SU-DHL-6 (cell line): ENCODE measurements at regions not wholly inside any gene's neighbourhood (a gene's known extent, or its start where the extent isn't known, plus 50 kb on each side); places are given as distances from the start of the nearest gene placed in this dataset.

ENCODE experiments used
- H2AFZ ChIP-seq: fragments of 200-600 bp; sonication (generic); 2 replicates; pipeline ENCODE4 v1.6.1; 2014; ENCODE audit warnings: low read depth, mild to moderate bottlenecking, moderate library complexity, mixed read lengths, antibody characterized with exemption, low read length; ENCODE audit not compliant: severe bottlenecking
- H3F3A ChIP-seq: fragments of 200-600 bp; shearing (Covaris generic); 2 replicates; pipeline ENCODE4 v1.6.0; 2016; ENCODE audit warnings: antibody characterized with exemption, mild to moderate bottlenecking; ENCODE audit not compliant: insufficient read depth
- H3K27ac ChIP-seq: fragments of 200-600 bp; sonication (generic); 2 replicates; pipeline ENCODE4 v1.5.1; 2016; ENCODE audit warnings: low read depth, mild to moderate bottlenecking, low read length, moderate library complexity, mixed read lengths
- H3K27me3 ChIP-seq: fragments of 200-600 bp; sonication (generic), shearing (Covaris generic); 2 replicates; pipeline ENCODE4 v1.6.0; 2014; ENCODE audit warnings: mild to moderate bottlenecking, low read length
- H3K36me3 ChIP-seq: fragments of 200-600 bp; sonication (generic); 2 replicates; pipeline ENCODE4 v1.6.1; 2014; ENCODE audit warnings: mild to moderate bottlenecking, low read length, mixed read lengths
- H3K4me2 ChIP-seq: fragments of 300-600, 200-600 bp; shearing (Covaris generic), sonication (generic); 2 replicates; pipeline ENCODE4 v1.6.0; 2014; ENCODE audit warnings: low read length, low read depth, mild to moderate bottlenecking; ENCODE audit not compliant: poor library complexity, severe bottlenecking
- H3K4me3 ChIP-seq: fragments of 200-600 bp; sonication (generic); 2 replicates; pipeline ENCODE4 v1.5.1; 2014; ENCODE audit warnings: antibody characterized with exemption, low read length, mild to moderate bottlenecking, mixed read lengths; ENCODE audit not compliant: insufficient read depth, poor library complexity, severe bottlenecking
- H3K79me2 ChIP-seq: fragments of 200-600 bp; sonication (generic); 2 replicates; pipeline ENCODE4 v1.6.1; 2014; ENCODE audit warnings: mild to moderate bottlenecking, low read length, moderate library complexity; ENCODE audit not compliant: insufficient read depth
- H3K9ac ChIP-seq: fragments of 200-600 bp; sonication (generic); 2 replicates; pipeline ENCODE4 v1.7.0; 2014; ENCODE audit warnings: mild to moderate bottlenecking, low read length
- H3K9me2 ChIP-seq: fragments of 200-600 bp; sonication (generic); replicated peaks from 2 replicates; pipeline ENCODE4 v1.6.1; 2014; ENCODE audit warnings: low read length; ENCODE audit not compliant: insufficient read depth
- H3K9me3 ChIP-seq: fragments of 200-600 bp; sonication (generic); 2 replicates; pipeline ENCODE4 v1.6.1; 2014; ENCODE audit warnings: low read length, mixed read lengths; ENCODE audit not compliant: insufficient read depth
- H4K20me1 ChIP-seq: fragments of 200-600 bp; sonication (generic); 2 replicates; pipeline ENCODE4 v1.6.1; 2014; ENCODE audit warnings: low read depth, mild to moderate bottlenecking, antibody characterized with exemption, low read length, moderate library complexity, mixed read lengths
- EZH2phosphoT487 ChIP-seq: fragments of 200-600 bp; sonication (generic), shearing (Covaris generic); conservative IDR thresholded peaks from 2 replicates; pipeline ENCODE4 v1.6.1; 2018; ENCODE audit warnings: mild to moderate bottlenecking, antibody characterized with exemption, low read length, moderate library complexity, mixed read lengths
- TF ChIP-seq, protein P1 (sequence below): fragments of 200-600 bp; sonication (generic); IDR thresholded peaks from one replicate; pipeline ENCODE4 v1.5.1; 2017; ENCODE audit warnings: antibody characterized with exemption, mild to moderate bottlenecking, low read length, moderate library complexity; ENCODE audit not compliant: insufficient read depth, poor library complexity, severe bottlenecking

DNA sequence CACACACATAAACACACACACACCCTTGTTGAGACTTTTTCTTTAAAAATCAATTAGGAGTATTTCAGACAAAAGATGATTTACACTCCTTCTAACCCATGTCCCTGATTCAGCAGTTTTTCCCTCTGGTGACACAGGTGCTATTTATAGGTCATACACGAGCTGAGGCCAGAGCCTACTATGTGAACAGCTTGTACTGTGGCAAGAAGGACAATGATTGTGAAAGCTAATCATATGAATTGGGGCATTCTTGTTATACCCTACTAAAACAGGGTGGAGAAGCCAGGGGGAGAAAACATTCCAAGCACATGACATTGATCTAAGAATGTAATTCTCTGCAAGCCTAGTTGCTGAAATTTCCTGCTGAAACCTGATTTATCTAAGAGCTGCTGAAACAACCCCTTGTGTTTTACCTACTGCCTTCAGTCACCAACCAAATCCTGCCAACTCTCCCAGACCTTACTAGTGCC is 60.3 kb downstream of the XCL1 start:
- Histone ChIP-seq H3K9me2 (no peaks in the 10 kb centered on the region), H3K9me3 (no peaks in the 10 kb centered on the region), H4K20me1 (no peaks in the 10 kb centered on the region), H3K36me3 (no peaks in the 10 kb centered on the region), H3K79me2 (no peaks in the 10 kb centered on the region), H3K4me3 (no peak overlapping the region), H3K4me2 (no peak overlapping the region), H3K27ac (no peak overlapping the region), H3K9ac (no peak overlapping the region), H3F3A (no peaks in the 10 kb centered on the region), H3K27me3 (no peaks in the 10 kb centered on the region), H2AFZ (no peak overlapping the region)
- TF ChIP-seq, protein P1, sequence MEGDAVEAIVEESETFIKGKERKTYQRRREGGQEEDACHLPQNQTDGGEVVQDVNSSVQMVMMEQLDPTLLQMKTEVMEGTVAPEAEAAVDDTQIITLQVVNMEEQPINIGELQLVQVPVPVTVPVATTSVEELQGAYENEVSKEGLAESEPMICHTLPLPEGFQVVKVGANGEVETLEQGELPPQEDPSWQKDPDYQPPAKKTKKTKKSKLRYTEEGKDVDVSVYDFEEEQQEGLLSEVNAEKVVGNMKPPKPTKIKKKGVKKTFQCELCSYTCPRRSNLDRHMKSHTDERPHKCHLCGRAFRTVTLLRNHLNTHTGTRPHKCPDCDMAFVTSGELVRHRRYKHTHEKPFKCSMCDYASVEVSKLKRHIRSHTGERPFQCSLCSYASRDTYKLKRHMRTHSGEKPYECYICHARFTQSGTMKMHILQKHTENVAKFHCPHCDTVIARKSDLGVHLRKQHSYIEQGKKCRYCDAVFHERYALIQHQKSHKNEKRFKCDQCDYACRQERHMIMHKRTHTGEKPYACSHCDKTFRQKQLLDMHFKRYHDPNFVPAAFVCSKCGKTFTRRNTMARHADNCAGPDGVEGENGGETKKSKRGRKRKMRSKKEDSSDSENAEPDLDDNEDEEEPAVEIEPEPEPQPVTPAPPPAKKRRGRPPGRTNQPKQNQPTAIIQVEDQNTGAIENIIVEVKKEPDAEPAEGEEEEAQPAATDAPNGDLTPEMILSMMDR: no peak
- TF ChIP-seq EZH2phosphoT487: no peak

DNA sequence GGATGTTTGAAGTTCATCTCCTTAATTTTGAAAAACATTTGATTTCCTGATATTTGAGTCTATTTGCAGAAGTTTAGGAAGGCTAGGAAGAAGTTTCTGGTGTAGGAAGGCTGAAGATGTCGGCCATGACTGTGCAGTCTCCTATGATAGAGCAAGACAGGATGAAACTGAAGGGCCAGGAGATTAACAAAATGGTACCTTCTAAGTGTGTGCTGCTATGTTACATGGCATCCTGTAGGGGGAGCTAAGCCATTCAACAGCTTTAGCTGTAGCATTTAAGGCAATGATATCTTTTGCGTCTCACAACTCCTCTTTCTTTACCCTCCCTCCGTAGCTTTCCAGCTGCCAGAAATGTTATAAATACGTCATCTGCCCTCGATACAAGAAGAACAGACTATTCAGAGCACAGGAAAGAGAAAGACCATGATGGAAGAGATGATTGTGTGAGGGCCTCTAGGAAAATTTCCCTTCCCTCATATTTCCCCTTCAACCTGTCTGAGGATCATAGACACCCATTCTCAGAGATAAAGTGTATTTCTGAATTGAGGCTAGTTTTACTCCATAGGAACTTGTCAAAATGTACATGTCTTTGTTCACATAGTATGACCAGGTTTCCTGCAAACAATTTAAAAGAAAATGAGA is 61.1 kb downstream of the XCL1 start:
- H2AFZ ChIP-seq: no peak overlapping the region
- H3K27ac ChIP-seq: no peak overlapping the region

GRCh38 chr1:168638884-168639283 is 62.5 kb downstream of the XCL1 start:
- Histone ChIP-seq H3F3A (no peaks in the 10 kb centered on the region), H4K20me1 (no peaks in the 10 kb centered on the region), H3K27me3 (no peaks in the 10 kb centered on the region), H3K4me2 (no peak overlapping the region), H2AFZ (no peak overlapping the region), H3K79me2 (no peaks in the 10 kb centered on the region), H3K36me3 (no peaks in the 10 kb centered on the region), H3K4me3 (no peak overlapping the region), H3K27ac (no peak overlapping the region), H3K9me3 (no peaks in the 10 kb centered on the region), H3K9ac (no peak overlapping the region), H3K9me2 (no peaks in the 10 kb centered on the region)
- TF ChIP-seq, protein P1: no peak
- no peak for TF ChIP-seq EZH2phosphoT487

More for the DNA sequence above, 61.1 kb downstream of the XCL1 start:
- Histone ChIP-seq H3K9me2 (no peaks in the 10 kb centered on the region), H3K4me2 (no peak overlapping the region), H3F3A (no peaks in the 10 kb centered on the region), H3K9ac (no peak overlapping the region), H3K36me3 (no peaks in the 10 kb centered on the region), H3K79me2 (no peaks in the 10 kb centered on the region), H3K4me3 (no peak overlapping the region), H3K9me3 (no peaks in the 10 kb centered on the region), H4K20me1 (no peaks in the 10 kb centered on the region), H3K27me3 (no peaks in the 10 kb centered on the region)
- TF ChIP-seq EZH2phosphoT487: no peak
- TF ChIP-seq, protein P1: peak; percentile 40
